GM18499 (cell line): ENCODE measurements at regions not wholly inside any gene's neighbourhood (a gene's known extent, or its start where the extent isn't known, plus 50 kb on each side); places are given as distances from the start of the nearest gene placed in this dataset.

Source experiments
- ATAC-seq: cut with Tn5 transposase; IDR thresholded peaks from one replicate; pipeline ENCODE4 v1.9.1; 2021; ENCODE audit warnings: moderate number of reproducible peaks; ENCODE audit not compliant: insufficient read depth, unreplicated experiment

- no peak for ATAC-seq
Measured at GRCh38 chr4:13970349-13970748, 342.8 kb upstream of the BOD1L1 start.

GRCh38 chr4:13977746-13978145, 350.2 kb upstream of the BOD1L1 start:
- no peak for ATAC-seq

- ATAC-seq: no peak
Measured at GRCh38 chr4:13980317-13981310, 353.1 kb upstream of the BOD1L1 start.

GRCh38 chr4:13981499-13981898, 354.0 kb upstream of the BOD1L1 start:
- no peak for ATAC-seq

GRCh38 chr4:13982010-13982409, 354.5 kb upstream of the BOD1L1 start:
- no peak for ATAC-seq

GRCh38 chr4:13983189-13983790, 355.8 kb upstream of the BOD1L1 start:
- ATAC-seq: no peak

- ATAC-seq: no peak
Measured at GRCh38 chr4:13984991-13985800, 357.7 kb upstream of the BOD1L1 start.

- ATAC-seq: no peak
Measured at GRCh38 chr4:13985837-13986236, 358.3 kb upstream of the BOD1L1 start.

GRCh38 chr4:13986548-13986947, 359.0 kb upstream of the BOD1L1 start:
- ATAC-seq: no peak

GRCh38 chr4:13988353-13989305, 361.1 kb upstream of the BOD1L1 start:
- no peak for ATAC-seq

GRCh38 chr4:13989501-13989900, 362.0 kb upstream of the BOD1L1 start:
- no peak for ATAC-seq

GRCh38 chr4:13990596-13991589, 363.4 kb upstream of the BOD1L1 start:
- no peak for ATAC-seq

- ATAC-seq: no peak
Measured at GRCh38 chr4:13992041-13992440, 364.5 kb upstream of the BOD1L1 start.

- ATAC-seq: no peak
Measured at GRCh38 chr4:13992975-13993520, 365.5 kb upstream of the BOD1L1 start.

GRCh38 chr4:13994016-13994415, 366.5 kb upstream of the BOD1L1 start:
- ATAC-seq: no peak

- ATAC-seq: no peak
Measured at GRCh38 chr4:13998850-13999445, 371.4 kb upstream of the BOD1L1 start.

- ATAC-seq: no peak
Measured at GRCh38 chr4:14000091-14000814, 372.7 kb upstream of the BOD1L1 start.
